NCI-H82 (cell line): ENCODE measurements at regions not wholly inside any gene's neighbourhood (a gene's known extent, or its start where the extent isn't known, plus 50 kb on each side); places are given as distances from the start of the nearest gene placed in this dataset.

Experiments used
- DNase-seq: peaks from one replicate; lab custom pipeline; 2025; lab: John Stamatoyannopoulos, UW

- DNase-seq, result no peak
Measured at GRCh38 chr16:85990861-85991301, 91.9 kb downstream of the IRF8 start.

- DNase-seq, result no peak
Measured at GRCh38 chr16:85991425-85991824, 92.5 kb downstream of the IRF8 start.

DNA sequence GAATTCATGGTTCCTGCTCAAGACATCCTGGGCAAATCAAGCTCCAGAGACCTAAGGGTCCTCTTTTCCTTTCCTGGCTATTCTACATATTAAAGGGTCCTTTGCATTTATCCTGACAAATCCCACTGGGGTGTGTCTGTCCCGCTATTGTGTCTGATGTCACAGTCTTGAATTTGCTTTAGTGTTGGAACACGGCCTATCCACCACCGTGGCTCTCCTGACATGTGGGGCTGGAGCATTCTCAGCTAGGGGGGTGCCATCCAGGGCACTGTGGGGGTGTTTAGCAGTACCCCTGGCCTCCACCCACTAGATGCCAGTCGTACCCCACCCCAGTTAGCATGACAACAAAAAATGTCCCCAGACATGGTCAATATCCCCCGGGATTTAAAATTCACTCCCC, 92.9 kb downstream of the IRF8 start:
- no peak for DNase-seq

GRCh38 chr16:85992359-85992758, 93.4 kb downstream of the IRF8 start:
- no peak for DNase-seq

GRCh38 chr16:85992779-85993178, 93.8 kb downstream of the IRF8 start:
- no peak for DNase-seq

DNA sequence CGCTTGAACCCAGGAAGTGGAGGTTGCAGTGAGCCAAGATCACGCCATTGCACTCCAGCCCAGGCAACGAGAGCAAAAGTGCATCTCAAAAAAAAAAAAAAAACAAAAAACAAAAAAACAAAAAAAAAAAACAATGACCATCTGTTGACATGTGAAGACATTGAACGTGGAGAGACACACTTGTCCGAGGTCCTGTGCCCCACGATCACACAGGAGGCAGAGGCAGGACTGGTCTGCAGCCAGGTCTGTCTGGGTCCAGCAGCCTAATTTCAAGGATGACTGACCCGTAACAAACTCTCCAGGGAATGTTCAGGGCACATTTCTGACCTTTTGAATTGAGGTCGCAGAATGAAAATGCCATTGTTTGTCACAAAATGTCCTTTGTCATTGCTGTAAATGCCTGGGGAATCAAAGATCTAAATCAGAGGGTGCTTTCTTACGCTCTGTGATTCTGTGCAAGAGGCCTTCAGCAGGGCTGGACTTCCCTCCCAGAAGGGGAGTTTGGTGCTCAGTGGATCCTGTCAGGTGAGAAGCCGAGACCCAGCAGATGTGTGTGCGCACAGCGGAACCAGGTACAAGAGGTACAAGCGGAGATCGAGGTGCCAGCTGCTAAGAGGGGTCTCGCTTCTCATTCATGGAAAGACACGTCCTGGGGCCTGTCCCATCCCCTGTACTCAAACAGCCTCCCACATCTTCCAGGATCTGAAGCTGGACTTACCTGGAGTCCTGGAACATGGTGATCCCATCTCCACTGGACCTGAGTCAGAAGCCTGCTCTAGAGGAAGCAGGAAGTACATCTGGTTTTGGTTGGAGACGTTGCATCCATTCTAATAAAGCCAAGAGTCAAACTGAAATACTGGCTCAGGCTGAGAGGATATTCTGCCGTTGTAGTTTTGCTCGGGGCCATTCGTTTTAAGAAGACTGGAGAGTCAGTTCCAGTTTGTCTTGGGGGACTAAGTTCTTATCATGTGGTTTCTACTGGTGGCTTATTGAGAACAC, 95.8 kb downstream of the IRF8 start:
- DNase-seq, result no peak

DNA sequence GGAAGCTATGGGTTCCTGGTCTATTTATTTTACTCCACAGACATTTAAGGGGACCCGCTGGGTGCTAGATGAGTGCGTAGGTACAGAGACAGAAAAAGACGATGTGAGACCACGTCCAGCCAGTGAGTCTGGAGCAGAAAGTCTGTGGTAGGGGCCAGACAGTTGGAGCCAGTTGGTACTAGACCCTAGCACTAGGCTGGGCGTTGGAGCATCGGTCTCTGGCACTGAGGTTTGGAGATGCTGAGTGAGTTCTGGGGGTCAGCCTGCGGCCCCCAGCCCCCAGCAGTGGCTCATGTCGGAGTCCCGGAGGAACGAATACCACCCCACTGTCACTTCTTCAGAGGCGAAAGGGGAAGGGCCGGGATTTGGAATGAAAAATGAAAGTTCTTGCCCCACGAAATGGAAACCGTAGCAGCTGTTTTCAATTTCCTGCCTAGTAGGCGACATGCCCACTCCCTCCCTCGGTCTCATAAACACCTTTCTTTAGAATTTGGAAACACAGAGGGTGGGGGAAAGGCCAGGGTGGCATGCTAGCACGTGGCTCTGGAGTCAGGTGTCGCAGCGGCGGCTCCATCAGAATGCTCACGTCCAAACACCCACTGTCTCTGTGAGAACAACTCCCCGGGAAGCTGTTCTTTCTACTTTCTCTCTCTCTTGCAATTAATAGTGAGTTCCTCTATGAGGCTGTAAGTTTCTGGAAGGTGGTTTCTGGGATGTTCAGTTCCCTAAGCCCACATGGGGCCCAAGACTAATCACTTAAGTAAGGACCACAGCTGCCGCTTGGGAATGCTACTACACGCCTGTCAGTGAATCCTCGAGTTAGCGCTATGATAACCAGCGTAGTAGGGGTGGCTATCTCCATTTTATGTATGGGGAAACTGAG, 96.8 kb downstream of the IRF8 start:
- DNase-seq, result no peak

- DNase-seq, result no peak
Measured at GRCh38 chr16:85996843-85997242, 97.9 kb downstream of the IRF8 start.

DNA sequence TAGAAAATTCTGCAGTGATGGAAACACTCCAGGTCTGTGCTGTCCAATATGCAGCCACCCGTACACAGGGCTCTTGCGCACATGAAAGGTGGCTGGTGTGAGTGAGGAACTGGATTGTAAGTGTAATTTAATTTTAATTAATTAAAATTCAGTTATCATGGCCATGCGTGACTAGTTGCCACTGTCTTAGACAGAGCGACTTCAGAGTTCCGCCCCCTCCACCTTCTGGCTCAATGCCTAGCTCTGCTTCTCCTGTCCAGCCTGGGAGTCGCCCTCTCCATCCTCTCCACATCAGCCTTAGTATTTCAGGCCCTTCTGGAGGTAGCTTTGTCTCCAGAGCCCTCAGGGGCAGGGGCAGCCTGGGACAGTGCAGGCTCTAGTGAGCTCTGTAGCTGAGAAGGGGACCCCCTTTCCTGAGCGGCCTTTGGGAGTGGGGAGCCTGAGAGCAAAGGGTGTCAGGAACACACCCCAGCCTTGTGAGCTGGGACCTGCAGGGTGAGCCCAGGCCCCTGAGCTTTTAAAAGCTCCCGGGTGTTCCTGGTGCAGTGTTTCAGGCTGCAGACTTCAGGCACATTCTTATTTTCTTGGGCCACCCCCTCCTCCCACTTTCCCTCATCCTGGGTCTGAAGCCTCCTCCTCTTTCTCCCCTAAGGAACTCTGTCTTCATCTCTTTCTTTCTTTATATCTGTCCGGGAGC, 99.4 kb downstream of the IRF8 start:
- DNase-seq, result no peak

DNA sequence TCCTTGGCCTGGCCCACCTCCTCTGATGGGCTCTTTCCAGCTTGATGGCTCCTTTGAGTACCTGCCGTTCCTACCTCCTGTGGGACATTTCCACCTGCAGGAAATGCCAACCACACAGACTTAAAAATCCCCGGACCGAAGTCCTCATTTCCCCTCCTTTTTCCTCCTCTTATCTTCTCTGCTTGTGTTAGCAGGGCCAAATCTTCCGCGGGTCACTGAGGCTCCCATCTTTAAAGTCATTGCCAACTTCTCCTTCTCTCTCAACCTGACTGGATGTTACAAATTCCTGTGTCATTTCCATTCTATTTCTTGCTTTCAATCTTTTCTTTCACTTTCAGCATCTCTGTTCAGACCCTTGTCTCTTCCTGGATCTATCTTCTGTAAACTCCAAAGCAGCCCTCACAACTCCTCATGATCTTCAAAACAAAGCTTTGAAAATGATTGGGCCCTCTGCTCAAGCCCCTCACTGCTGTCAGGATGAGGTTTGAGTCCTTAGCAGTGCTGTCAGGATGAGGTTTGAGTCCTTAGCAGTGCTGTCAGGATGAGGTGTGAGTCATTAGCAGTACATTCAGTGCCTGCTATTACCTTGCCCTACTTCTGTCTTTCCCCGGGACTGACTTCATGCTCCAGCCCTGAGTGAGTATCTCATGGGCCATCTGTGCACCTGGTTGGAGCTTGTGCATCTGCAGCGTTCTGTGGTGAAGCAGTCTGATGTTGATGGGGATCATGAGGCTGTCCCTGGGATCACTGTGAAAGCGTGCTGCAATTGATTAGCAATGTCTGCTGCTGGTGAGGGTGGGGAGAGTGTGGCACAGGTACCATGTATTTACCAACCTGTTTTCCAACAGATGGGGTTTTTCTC, 100.1 kb downstream of the IRF8 start:
- DNase-seq, result no peak

DNA sequence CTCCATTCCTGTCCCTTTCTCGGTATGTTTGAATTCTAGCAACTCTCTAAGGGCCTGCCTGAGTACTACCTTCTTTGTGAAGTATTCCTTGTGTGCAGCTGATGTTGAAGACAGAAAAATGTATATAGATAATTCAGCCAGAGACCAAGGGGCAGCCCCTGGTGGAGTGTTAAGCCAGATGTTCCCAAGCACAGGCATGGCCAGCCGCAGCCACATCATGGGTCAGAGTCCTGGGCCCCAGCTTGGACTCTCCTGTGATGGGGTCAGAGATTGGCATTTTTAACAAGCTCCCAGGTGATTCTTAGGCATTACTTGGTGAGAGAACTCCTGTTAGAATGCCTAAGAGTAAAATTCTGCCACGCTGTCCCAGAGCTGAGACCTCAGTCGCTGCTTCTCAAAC, 100.8 kb downstream of the IRF8 start:
- DNase-seq, result no peak

GRCh38 chr16:86002178-86002900, 103.4 kb downstream of the IRF8 start:
- DNase-seq, result no peak

- no peak for DNase-seq
Measured at GRCh38 chr16:86007524-86007923, 108.6 kb downstream of the IRF8 start.

DNA sequence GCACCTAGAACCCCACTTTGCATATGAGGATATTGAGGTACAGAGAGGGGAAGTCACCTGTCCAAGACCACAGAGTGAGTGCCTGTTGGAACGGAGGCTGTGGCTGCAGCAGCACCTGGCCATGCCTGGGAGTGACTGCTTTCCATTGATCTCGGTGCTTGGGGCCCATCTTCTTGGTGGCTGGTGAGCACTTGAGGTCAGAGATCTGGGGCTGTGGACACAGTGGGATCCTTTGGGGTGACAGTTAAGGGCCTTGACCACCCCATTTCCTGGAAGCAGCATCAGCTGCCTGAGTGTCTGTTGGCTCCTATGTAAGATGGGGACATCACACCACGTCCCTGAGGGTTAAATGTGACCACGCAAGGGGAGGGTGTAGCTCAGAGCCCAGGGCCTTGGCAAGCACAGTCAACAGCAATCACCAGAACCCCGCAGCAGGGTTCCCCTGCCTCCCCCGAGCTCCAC, 111.7 kb downstream of the IRF8 start:
- DNase-seq, result no peak

- no peak for DNase-seq
Measured at GRCh38 chr16:86011532-86011931, 112.6 kb downstream of the IRF8 start.

DNA sequence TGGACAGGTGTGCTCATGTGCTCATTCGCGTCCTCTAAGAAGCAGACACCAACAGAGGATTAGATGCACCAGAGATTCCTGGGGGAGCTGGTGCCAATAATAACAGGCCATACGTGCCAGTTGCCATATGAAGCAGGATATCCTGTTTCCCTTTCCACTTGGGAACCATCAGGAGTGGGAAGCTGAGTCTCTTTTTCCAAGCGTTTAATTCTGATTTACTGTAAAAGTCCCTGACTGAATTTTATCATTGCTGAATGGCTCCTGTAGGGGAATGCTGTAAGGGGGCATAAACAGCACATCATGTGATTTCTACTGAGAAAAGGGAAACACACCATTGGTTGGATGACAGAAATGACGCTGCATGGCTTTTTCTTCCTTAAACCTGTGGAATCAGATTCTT, 113.3 kb downstream of the IRF8 start:
- no peak for DNase-seq

DNA sequence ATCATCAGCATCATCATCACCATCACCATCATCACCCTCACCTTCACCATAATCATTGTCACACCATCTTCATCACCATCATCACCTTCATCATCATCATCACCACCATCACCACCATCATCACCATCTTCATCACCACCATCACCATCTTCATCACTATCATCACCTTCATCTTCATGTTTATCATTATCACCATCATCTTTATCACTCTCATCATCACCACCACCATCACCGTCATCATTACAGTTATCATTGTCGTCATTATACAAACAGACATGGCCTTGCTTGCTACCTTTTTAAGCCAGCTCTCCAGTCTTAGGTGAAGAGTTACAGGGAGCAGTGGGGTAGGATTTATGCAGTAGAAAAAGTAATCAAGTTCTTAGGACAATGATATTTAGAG, 114.9 kb downstream of the IRF8 start:
- no peak for DNase-seq

- DNase-seq, result no peak
Measured at GRCh38 chr16:86015606-86016005, 116.6 kb downstream of the IRF8 start.

DNA sequence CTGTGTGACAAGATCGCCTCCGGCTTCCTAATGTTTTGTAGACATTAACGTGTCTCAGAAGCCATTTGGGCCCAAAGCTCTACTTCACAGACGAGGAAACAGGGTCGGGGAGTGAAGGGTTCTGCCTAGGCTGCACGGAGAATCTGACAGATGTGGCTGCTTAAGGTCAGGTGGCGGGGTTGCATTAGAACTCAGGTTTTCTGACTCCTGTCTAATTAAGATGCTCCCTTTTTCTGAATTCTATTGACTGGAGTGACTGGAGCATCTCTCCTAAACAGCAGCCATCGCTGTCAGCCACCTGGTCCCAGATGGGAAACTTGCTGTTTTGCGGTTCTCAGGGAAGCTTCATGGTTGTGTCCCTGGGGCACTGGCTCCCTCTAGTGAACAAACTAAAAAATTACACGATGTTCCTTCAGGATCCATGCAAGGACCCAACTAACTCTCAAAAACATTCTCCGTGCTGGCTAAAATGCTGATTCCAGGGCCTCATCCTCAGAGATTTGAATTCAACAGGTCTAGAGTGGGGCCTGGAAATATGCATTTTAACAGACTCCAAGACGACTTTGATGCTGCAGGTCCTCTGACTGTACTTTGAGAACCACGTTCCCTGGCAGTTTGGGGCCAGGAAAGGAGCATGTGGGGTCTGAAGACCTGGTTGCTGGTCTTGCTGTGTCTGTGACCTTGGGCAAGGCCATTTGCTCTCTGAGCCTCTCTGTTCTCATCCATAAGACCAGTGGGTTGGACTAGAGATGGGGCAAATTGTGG, 117.4 kb downstream of the IRF8 start:
- DNase-seq, result peak; percentile 56

DNA sequence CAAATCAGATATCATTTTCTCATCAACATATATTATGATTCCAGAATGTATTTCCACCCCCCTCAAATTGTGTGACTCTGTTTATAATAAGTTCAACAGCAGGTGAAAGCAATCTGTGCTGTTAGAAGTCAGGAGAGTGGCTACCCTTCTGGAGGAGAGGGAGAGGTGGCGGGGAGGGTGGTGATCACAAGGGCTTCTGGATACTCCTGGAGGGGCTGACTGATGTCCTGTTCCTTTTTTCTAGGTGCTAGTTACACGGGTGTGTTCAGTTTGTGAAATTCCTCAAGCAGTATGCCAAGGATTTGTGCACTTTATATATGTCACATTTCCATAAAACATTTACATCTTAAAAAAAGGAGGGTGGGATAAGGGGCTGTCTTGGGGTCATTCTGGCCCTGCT, 119.1 kb downstream of the IRF8 start:
- no peak for DNase-seq
